ENCODE measurements at regions not wholly inside any gene's neighbourhood (a gene's known extent, or its start where the extent isn't known, plus 50 kb on each side); places are given as distances from the start of the nearest gene placed in this dataset.

DNA sequence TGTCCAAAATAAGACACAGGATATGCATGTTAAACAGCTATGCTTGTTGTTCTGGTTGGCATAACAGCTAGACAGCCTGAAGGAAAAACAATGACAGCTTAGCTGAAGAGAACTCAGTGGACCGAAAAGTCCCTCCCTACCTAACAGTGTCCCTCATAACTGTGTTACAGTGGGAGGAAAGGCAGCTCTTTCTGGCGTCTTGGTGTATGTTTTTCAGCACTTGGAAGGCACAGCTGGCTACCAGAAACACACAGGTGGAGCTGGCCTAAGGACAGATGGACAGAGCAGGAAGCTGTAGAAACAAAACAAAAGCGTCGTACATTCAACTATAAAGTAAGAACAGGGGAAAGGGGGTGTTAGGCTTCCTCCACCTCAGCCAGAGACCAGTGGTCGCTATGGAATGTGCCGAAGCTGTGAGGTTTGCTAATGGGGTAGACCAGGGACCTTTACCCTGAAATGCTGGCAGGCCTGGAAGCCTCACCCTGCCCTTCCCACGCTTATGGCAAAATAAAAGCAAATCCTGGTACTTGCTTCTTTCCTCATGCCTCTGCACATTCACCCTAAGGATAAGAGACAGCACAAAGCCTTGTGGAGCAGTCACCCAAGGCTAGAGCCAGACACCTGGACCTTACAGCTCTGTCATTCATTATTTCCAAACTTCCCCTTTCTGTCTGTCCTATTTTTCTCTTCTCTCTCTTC, 103.5 kb upstream of the TRIB2 start:
- TF ChIP-seq CTCF (IDR thresholded peaks at IDR 0.05) (no peak), POLR2A (IDR thresholded peaks at IDR 0.05) (no peak)

All from right lobe of liver (tissue), 4 donors.